PC-3 (cell line): ENCODE measurements at regions not wholly inside any gene's neighbourhood (a gene's known extent, or its start where the extent isn't known, plus 50 kb on each side); places are given as distances from the start of the nearest gene placed in this dataset.

Source experiments
- EZH2phosphoT487 ChIP-seq: fragments of 300-600 bp; sonication (generic); IDR thresholded peaks from 2 replicates; pipeline ENCODE4 v1.6.1; 2018; ENCODE audit warnings: mild to moderate bottlenecking, antibody characterized with exemption, low read length, borderline replicate concordance
- TF ChIP-seq, protein P1 (sequence below): fragments of 300-600 bp; sonication (generic); conservative IDR thresholded peaks from 2 replicates; pipeline ENCODE4 v1.5.1; 2017; ENCODE audit warnings: antibody characterized with exemption, low read depth, mild to moderate bottlenecking, low read length

GRCh38 chr3:18222686-18223085, 202.5 kb downstream of the SATB1 start:
- no peak for TF ChIP-seq EZH2phosphoT487
- TF ChIP-seq, protein P1, sequence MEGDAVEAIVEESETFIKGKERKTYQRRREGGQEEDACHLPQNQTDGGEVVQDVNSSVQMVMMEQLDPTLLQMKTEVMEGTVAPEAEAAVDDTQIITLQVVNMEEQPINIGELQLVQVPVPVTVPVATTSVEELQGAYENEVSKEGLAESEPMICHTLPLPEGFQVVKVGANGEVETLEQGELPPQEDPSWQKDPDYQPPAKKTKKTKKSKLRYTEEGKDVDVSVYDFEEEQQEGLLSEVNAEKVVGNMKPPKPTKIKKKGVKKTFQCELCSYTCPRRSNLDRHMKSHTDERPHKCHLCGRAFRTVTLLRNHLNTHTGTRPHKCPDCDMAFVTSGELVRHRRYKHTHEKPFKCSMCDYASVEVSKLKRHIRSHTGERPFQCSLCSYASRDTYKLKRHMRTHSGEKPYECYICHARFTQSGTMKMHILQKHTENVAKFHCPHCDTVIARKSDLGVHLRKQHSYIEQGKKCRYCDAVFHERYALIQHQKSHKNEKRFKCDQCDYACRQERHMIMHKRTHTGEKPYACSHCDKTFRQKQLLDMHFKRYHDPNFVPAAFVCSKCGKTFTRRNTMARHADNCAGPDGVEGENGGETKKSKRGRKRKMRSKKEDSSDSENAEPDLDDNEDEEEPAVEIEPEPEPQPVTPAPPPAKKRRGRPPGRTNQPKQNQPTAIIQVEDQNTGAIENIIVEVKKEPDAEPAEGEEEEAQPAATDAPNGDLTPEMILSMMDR: no peak
